NCI-H774 (cell line): ENCODE measurements at regions not wholly inside any gene's neighbourhood (a gene's known extent, or its start where the extent isn't known, plus 50 kb on each side); places are given as distances from the start of the nearest gene placed in this dataset.
A peak's percentile ranks its signal among the peaks of the same experiment; 100 is the strongest.

Experiments used
- DNase-seq: peaks from one replicate; lab custom pipeline; 2025; lab: John Stamatoyannopoulos, UW

GRCh38 chr2:240226672-240227537, 86.4 kb upstream of the OTOS start:
- no peak for DNase-seq

- DNase-seq = no peak
Measured at GRCh38 chr2:240227538-240228428, 87.3 kb upstream of the OTOS start.

- DNase-seq = no peak
Measured at GRCh38 chr2:240229005-240229404, 88.5 kb upstream of the OTOS start.

- DNase-seq = no peak
Measured at GRCh38 chr2:240229603-240230235, 89.3 kb upstream of the OTOS start.

- DNase-seq = no peak
Measured at GRCh38 chr2:240230291-240230931, 90.0 kb upstream of the OTOS start.

GRCh38 chr2:240231838-240232244, 91.4 kb upstream of the OTOS start:
- DNase-seq = no peak

GRCh38 chr2:240232264-240232915, 91.9 kb upstream of the OTOS start:
- no peak for DNase-seq

- peak; percentile 84 for DNase-seq
Measured at GRCh38 chr2:240232961-240233884, 92.8 kb upstream of the OTOS start.

GRCh38 chr2:240233885-240234502, 93.5 kb upstream of the OTOS start:
- no peak for DNase-seq

GRCh38 chr2:240234503-240234951, 94.1 kb upstream of the OTOS start:
- no peak for DNase-seq

GRCh38 chr2:240235149-240235803, 94.8 kb upstream of the OTOS start:
- DNase-seq = no peak

- no peak for DNase-seq
Measured at GRCh38 chr2:240235811-240236210, 95.4 kb upstream of the OTOS start.

- DNase-seq = no peak
Measured at GRCh38 chr2:240236217-240237111, 96.0 kb upstream of the OTOS start.

GRCh38 chr2:240237609-240238174, 97.2 kb upstream of the OTOS start:
- DNase-seq = no peak

GRCh38 chr2:240238201-240238600, 97.7 kb upstream of the OTOS start:
- no peak for DNase-seq

GRCh38 chr2:240238786-240239185, 98.3 kb upstream of the OTOS start:
- no peak for DNase-seq

- DNase-seq = no peak
Measured at GRCh38 chr2:240239325-240239724, 98.9 kb upstream of the OTOS start.
